OCI-LY7 (cell line): ENCODE measurements at regions not wholly inside any gene's neighbourhood (a gene's known extent, or its start where the extent isn't known, plus 50 kb on each side); places are given as distances from the start of the nearest gene placed in this dataset.

Experiments
- BruUV-seq: library from RNA; stranded (reverse); fragments of 400-500 nt; replicated peaks from 2 replicates; lab custom pipeline; 2021; lab: Mats Ljungman, UMichigan
- CTCF ChIA-PET: fragments of 300-600 bp; sonication (Branson Sonifier 250); formaldehyde crosslinking; loops from one replicate; lab custom pipeline; 2022; ENCODE audit warnings: antibody characterized with exemption; ENCODE audit not compliant: unreplicated experiment; lab: Charles Lee
- POLR2A ChIA-PET: fragments of 300-600 bp; sonication (Branson Sonifier 250); formaldehyde crosslinking; loops from one replicate; lab custom pipeline; 2022; ENCODE audit warnings: antibody characterized with exemption; lab: Charles Lee
- DNase-seq: peaks from one replicate; pipeline ENCODE4 v3.0.0-alpha.2; 2015; ENCODE audit warnings: low spot score
- H2AFZ ChIP-seq: fragments of 200-600 bp; sonication (generic), shearing (Covaris generic); 2 replicates; pipeline ENCODE4 v1.6.1; 2014; ENCODE audit warnings: mild to moderate bottlenecking, antibody characterized with exemption, low read length, moderate library complexity
- H3K27ac ChIP-seq: fragments of 200-600 bp; sonication (generic); 2 replicates; pipeline ENCODE4 v1.5.1; 2014; ENCODE audit warnings: mixed run types, low read depth, mild to moderate bottlenecking, moderate library complexity, low read length, inconsistent platforms; ENCODE audit not compliant: poor library complexity, severe bottlenecking
- H3K36me3 ChIP-seq: fragments of 200-600 bp; sonication (generic); 2 replicates; pipeline ENCODE4 v1.6.1; 2014; ENCODE audit warnings: mild to moderate bottlenecking, antibody characterized with exemption, low read length, moderate library complexity, mixed read lengths; ENCODE audit not compliant: insufficient read depth
- H3K4me1 ChIP-seq: fragments of 200-600 bp; sonication (generic); 2 replicates; pipeline ENCODE4 v1.5.1; 2014; ENCODE audit warnings: mild to moderate bottlenecking, low read length; ENCODE audit not compliant: insufficient read depth, poor library complexity, severe bottlenecking
- H3K4me2 ChIP-seq: fragments of 200-600 bp; sonication (generic); 2 replicates; pipeline ENCODE4 v1.6.1; 2014; ENCODE audit warnings: mild to moderate bottlenecking, low read length
- H3K4me3 ChIP-seq: fragments of 200-600 bp; sonication (generic); 2 replicates; pipeline ENCODE4 v1.5.1; 2014; ENCODE audit warnings: mild to moderate bottlenecking, low read depth, low read length; ENCODE audit not compliant: poor library complexity, severe bottlenecking
- H3K79me2 ChIP-seq: fragments of 200-600 bp; sonication (generic); 2 replicates; pipeline ENCODE4 v1.6.1; 2016; ENCODE audit warnings: low read depth, mild to moderate bottlenecking, low read length, moderate library complexity, mixed read lengths; ENCODE audit not compliant: insufficient read depth
- H3K9me2 ChIP-seq: fragments of 200-600 bp; sonication (generic); 2 replicates; pipeline ENCODE4 v1.6.1; 2016; ENCODE audit warnings: mild to moderate bottlenecking, low read length, mixed read lengths; ENCODE audit not compliant: insufficient read depth
- H3K9me3 ChIP-seq: fragments of 200-600 bp; sonication (generic); 2 replicates; pipeline ENCODE4 v1.6.1; 2014; ENCODE audit warnings: mild to moderate bottlenecking, mixed run types, low read length, mixed read lengths
- H4K20me1 ChIP-seq: fragments of 200-600 bp; sonication (generic); 2 replicates; pipeline ENCODE4 v1.6.1; 2014; ENCODE audit warnings: mild to moderate bottlenecking, antibody characterized with exemption, low read length, moderate library complexity, mixed read lengths; ENCODE audit not compliant: insufficient read depth
- CTCF ChIP-seq: fragments of 200-600 bp; sonication (generic); conservative IDR thresholded peaks from 2 replicates; pipeline ENCODE4 v1.5.1; 2014; ENCODE audit warnings: mild to moderate bottlenecking, antibody characterized with exemption, low read length, moderate library complexity, mixed read lengths
- EZH2phosphoT487 ChIP-seq: fragments of 200-600 bp; sonication (generic); IDR thresholded peaks from 2 replicates; pipeline ENCODE4 v1.6.1; 2018; ENCODE audit warnings: low read depth, borderline replicate concordance, mild to moderate bottlenecking, mixed run types, antibody characterized with exemption, low read length, moderate library complexity, mixed read lengths
- intact Hi-C: fragments of 100-400 bp; cut with micrococcal nuclease; formaldehyde crosslinking; loops from one replicate; pipeline ENCODE4 v1.10.0; 2022; ENCODE audit not compliant: unreplicated experiment

- DNase-seq, result no peak
- H4K20me1 ChIP-seq, result no peaks in the 10 kb centered on the region
- no peak overlapping the region for H3K4me3 ChIP-seq
- no peak overlapping the region for H3K4me2 ChIP-seq
- H3K9me2 ChIP-seq, result no peaks in the 10 kb centered on the region
- ChIA-PET CTCF (no interaction called here), POLR2A (no interaction called here)
- H3K4me1 ChIP-seq, result no peaks in the 10 kb centered on the region
- no peaks in the 10 kb centered on the region for H3K79me2 ChIP-seq
- no peaks in the 10 kb centered on the region for H3K36me3 ChIP-seq
- H2AFZ ChIP-seq, result no peak overlapping the region
- intact Hi-C loops, result no loop called here
- H3K9me3 ChIP-seq, result no peaks in the 10 kb centered on the region
- H3K27ac ChIP-seq, result no peak overlapping the region
- TF ChIP-seq CTCF (no peak), EZH2phosphoT487 (no peak)
- BruUV-seq, result no TSS peak
These were observed 389.2 kb downstream of the MIAT start for GRCh38 chr22:27046603-27047002.

GRCh38 chr22:27050771-27051170 lies 393.4 kb downstream of the MIAT start:
- no TSS peak for BruUV-seq
- H2AFZ ChIP-seq, result no peak overlapping the region
- no peak overlapping the region for H3K27ac ChIP-seq
- no peaks in the 10 kb centered on the region for H3K36me3 ChIP-seq
- POLR2A ChIA-PET, result interaction anchor here (0.5 kb wide), 1 partner anchor 173 kb away, joined by 3 read pairs; no protein-coding TSS in a partner anchor
- no peaks in the 10 kb centered on the region for H4K20me1 ChIP-seq
- no peak for DNase-seq
- H3K79me2 ChIP-seq, result no peaks in the 10 kb centered on the region
- H3K9me3 ChIP-seq, result no peaks in the 10 kb centered on the region
- intact Hi-C loops, result no loop called here
- CTCF ChIA-PET, result interaction anchor here (0.5 kb wide), 1 partner anchor 658 kb away, joined by 3 read pairs; no protein-coding TSS in a partner anchor
- TF ChIP-seq EZH2phosphoT487, result no peak
- no peak for TF ChIP-seq CTCF
- H3K4me3 ChIP-seq, result no peak overlapping the region
- H3K9me2 ChIP-seq, result no peaks in the 10 kb centered on the region
- H3K4me2 ChIP-seq, result no peak overlapping the region
- no peaks in the 10 kb centered on the region for H3K4me1 ChIP-seq

- CTCF ChIA-PET, result no interaction called here
- no TSS peak for BruUV-seq
- no peak overlapping the region for H2AFZ ChIP-seq
These were observed 394.0 kb downstream of the MIAT start for GRCh38 chr22:27051407-27051806.

More at GRCh38 chr22:27051407-27051806, 394.0 kb downstream of the MIAT start:
- no peak for DNase-seq
- Histone ChIP-seq H3K9me3 (no peaks in the 10 kb centered on the region), H3K4me2 (no peak overlapping the region), H3K4me1 (no peaks in the 10 kb centered on the region), H3K27ac (no peak overlapping the region), H4K20me1 (no peaks in the 10 kb centered on the region), H3K36me3 (no peaks in the 10 kb centered on the region), H3K79me2 (no peaks in the 10 kb centered on the region), H3K4me3 (no peak overlapping the region), H3K9me2 (no peaks in the 10 kb centered on the region)
- TF ChIP-seq CTCF (no peak), EZH2phosphoT487 (no peak)
- intact Hi-C loops, result no loop called here
- POLR2A ChIA-PET, result no interaction called here
